Common myeloid progenitor, CD34-positive (primary cell): ENCODE measurements at regions not wholly inside any gene's neighbourhood (a gene's known extent, or its start where the extent isn't known, plus 50 kb on each side); places are given as distances from the start of the nearest gene placed in this dataset.

Experiments used
- CTCF ChIA-PET: fragments of 350-600 bp; sonication (Branson Sonifier 250); formaldehyde crosslinking; loops from one replicate; lab custom pipeline; 2021; ENCODE audit warnings: antibody characterized with exemption; lab: Charles Lee
- POLR2A ChIA-PET: fragments of 350-600 bp; sonication (Branson Sonifier 250); formaldehyde crosslinking; loops from one replicate; lab custom pipeline; 2021; ENCODE audit warnings: antibody characterized with exemption; lab: Charles Lee
- DNase-seq, 3 donors: peaks; one replicate each; pipeline versions ENCODE4 v3.0.0 to v3.0.0-alpha.2; 2013
- H3K27ac ChIP-seq, 2 experiments: 1 replicate in 1 of 2; 2 replicates in 1 of 2; pipeline ENCODE4 v1.7.0; 2013; ENCODE audit warnings: inconsistent platforms in 2 of 2, low read length in 2 of 2, mild to moderate bottlenecking in 2 of 2, low read depth in 1 of 2, moderate library complexity in 1 of 2; ENCODE audit not compliant: severe bottlenecking in 2 of 2, insufficient read depth in 1 of 2, poor library complexity in 1 of 2
- H3K27me3 ChIP-seq, 5 experiments: replicated peaks in 2 of 5; 1 replicate in 3 of 5; 2 replicates in 2 of 5; pipeline versions ENCODE4 v1.6.1 to v1.7.0; 2013; ENCODE audit warnings: low read length in 4 of 5, mild to moderate bottlenecking in 2 of 5, moderate library complexity in 2 of 5, inconsistent platforms in 1 of 5; ENCODE audit not compliant: insufficient read depth in 5 of 5, control insufficient read depth in 4 of 5
- H3K36me3 ChIP-seq, 4 experiments: 1 replicate in 2 of 4; 2 replicates in 2 of 4; pipeline versions ENCODE4 v1.6.1 to v1.7.0; 2013; ENCODE audit warnings: low read length in 3 of 4, control low read depth in 1 of 4, mild to moderate bottlenecking in 1 of 4; ENCODE audit not compliant: control insufficient read depth in 4 of 4, insufficient read depth in 4 of 4
- H3K4me1 ChIP-seq, 4 experiments: 1 replicate in 3 of 4; 2 replicates in 1 of 4; pipeline versions ENCODE4 v1.6.1 to v1.7.1; 2013; ENCODE audit warnings: low read length in 3 of 4, mild to moderate bottlenecking in 3 of 4, control low read depth in 1 of 4, inconsistent platforms in 1 of 4, moderate library complexity in 1 of 4; ENCODE audit not compliant: control insufficient read depth in 4 of 4, insufficient read depth in 4 of 4; ENCODE audit errors: control extremely low read depth in 1 of 4
- H3K4me3 ChIP-seq, 7 experiments: 1 replicate in 4 of 7; 2 replicates in 3 of 7; pipeline versions ENCODE4 v1.5.1 to v1.7.0; 2013; ENCODE audit warnings: mild to moderate bottlenecking in 7 of 7, low read length in 6 of 7, moderate library complexity in 6 of 7, inconsistent platforms in 2 of 7, low read depth in 2 of 7, control low read depth in 1 of 7; ENCODE audit not compliant: insufficient read depth in 4 of 7, control insufficient read depth in 1 of 7; ENCODE audit errors: extremely low read depth in 1 of 7
- H3K9me3 ChIP-seq, 5 experiments: 1 replicate in 4 of 5; 2 replicates in 1 of 5; pipeline versions ENCODE4 v1.6.1 to v1.7.1; 2013; ENCODE audit warnings: low read length in 4 of 5, mild to moderate bottlenecking in 2 of 5, inconsistent platforms in 1 of 5, low read depth in 1 of 5, moderate library complexity in 1 of 5; ENCODE audit not compliant: control insufficient read depth in 4 of 5, insufficient read depth in 2 of 5; ENCODE audit errors: control extremely low read depth in 1 of 5
- WGBS: methylation state at CpG from one replicate; pipeline ENCODE4 v1.1.5; 2013; ENCODE audit not compliant: insufficient coverage; 5-methylcytosine and 5-hydroxymethylcytosine counted together

- no peak overlapping the region for H3K4me3 ChIP-seq
- POLR2A ChIA-PET, result no interaction called here
- peaks cover 0 to 18% (median 2%) of the 10 kb centered on the region in 5 experiments for H3K27me3 ChIP-seq
- H3K36me3 ChIP-seq, result no peaks in the 10 kb centered on the region
- no peak for DNase-seq
- H3K9me3 ChIP-seq, result peaks cover 0 to under 1% (median 0%) of the 10 kb centered on the region in 5 experiments
- CTCF ChIA-PET, result interaction anchor here (1.2 to 1.6 kb wide), 2 partner anchors 36 to 512 kb away, joined by 3 to 6 read pairs; no protein-coding TSS in a partner anchor
- WGBS, result 95% methylated on average over 8 of the region's 8 CpGs
- H3K4me1 ChIP-seq, result no peaks in the 10 kb centered on the region
- no peak overlapping the region for H3K27ac ChIP-seq
Observed at GRCh38 chr10:123554656-123555055, 111.5 kb upstream of the GPR26 start.

- DNase-seq, result no peak
- Histone ChIP-seq H3K27ac (no peak overlapping the region), H3K36me3 (no peaks in the 10 kb centered on the region), H3K9me3 (no peaks in the 10 kb centered on the region), H3K27me3 (peaks cover 0 to 12% (median 2%) of the 10 kb centered on the region in 5 experiments), H3K4me3 (no peak overlapping the region), H3K4me1 (no peaks in the 10 kb centered on the region)
- 100% methylated on average over 1 of the region's 4 CpGs for WGBS
- ChIA-PET CTCF (interaction anchor here (0.7 to 3.4 kb wide), 2 partner anchors 424 to 512 kb away, joined by 3 to 23 read pairs; no protein-coding TSS in a partner anchor), POLR2A (no interaction called here)
Observed at GRCh38 chr10:123555616-123556015, 110.5 kb upstream of the GPR26 start.

- no peak overlapping the region for H3K27ac ChIP-seq
- H3K36me3 ChIP-seq, result no peaks in the 10 kb centered on the region
- ChIA-PET POLR2A (interaction anchor here (0.6 kb wide), 1 partner anchor 495 kb away, joined by 4 read pairs; no protein-coding TSS in a partner anchor), CTCF (interaction anchor here (3.4 kb wide), 1 partner anchor 513 kb away, joined by 23 read pairs; no protein-coding TSS in a partner anchor)
- H3K9me3 ChIP-seq, result no peaks in the 10 kb centered on the region
- WGBS, result 86% methylated on average over 6 of the region's 7 CpGs
- H3K4me3 ChIP-seq, result no peak overlapping the region
- H3K27me3 ChIP-seq, result peaks cover 0 to 12% (median 3%) of the 10 kb centered on the region in 5 experiments
- H3K4me1 ChIP-seq, result no peaks in the 10 kb centered on the region
- no peak for DNase-seq
Observed at GRCh38 chr10:123556049-123556448, 110.1 kb upstream of the GPR26 start.

GRCh38 chr10:123556736-123557135 lies 109.4 kb upstream of the GPR26 start:
- H3K4me1 ChIP-seq, result no peaks in the 10 kb centered on the region
- H3K4me3 ChIP-seq, result no peak overlapping the region
- WGBS, result 88% methylated on average over 15 of the region's 16 CpGs
- peaks cover 0 to 9% (median 4%) of the 10 kb centered on the region in 5 experiments for H3K27me3 ChIP-seq
- no peaks in the 10 kb centered on the region for H3K9me3 ChIP-seq
- ChIA-PET CTCF (interaction anchor here (0.6 to 3.4 kb wide), 3 partner anchors 12 to 513 kb away, joined by 3 to 23 read pairs (median 13); no protein-coding TSS in a partner anchor), POLR2A (no interaction called here)
- no peaks in the 10 kb centered on the region for H3K36me3 ChIP-seq
- DNase-seq, result no peak
- no peak overlapping the region for H3K27ac ChIP-seq

GRCh38 chr10:123557366-123558108 lies 108.6 kb upstream of the GPR26 start:
- H3K4me1 ChIP-seq, result no peaks in the 10 kb centered on the region
- H3K27ac ChIP-seq, result no peak overlapping the region
- ChIA-PET CTCF (interaction anchor here (1.1 to 3.4 kb wide), 10 partner anchors 8 to 523 kb away, joined by 3 to 23 read pairs (median 6); no protein-coding TSS in a partner anchor), POLR2A (no interaction called here)
- H3K36me3 ChIP-seq, result no peaks in the 10 kb centered on the region
- H3K27me3 ChIP-seq, result peaks cover 2 to 9% (median 5%) of the 10 kb centered on the region in 5 experiments
- 84% methylated on average over 5 of the region's 8 CpGs for WGBS
- no peak for DNase-seq
- H3K4me3 ChIP-seq, result no peak overlapping the region
- no peaks in the 10 kb centered on the region for H3K9me3 ChIP-seq

- no peak overlapping the region for H3K4me3 ChIP-seq
- H3K27ac ChIP-seq, result no peak overlapping the region
- no peaks in the 10 kb centered on the region for H3K9me3 ChIP-seq
- WGBS, result 87% methylated on average over 9 of the region's 17 CpGs
- no peak for DNase-seq
- H3K36me3 ChIP-seq, result no peaks in the 10 kb centered on the region
- peaks cover 2 to 9% (median 5%) of the 10 kb centered on the region in 5 experiments for H3K27me3 ChIP-seq
- no peaks in the 10 kb centered on the region for H3K4me1 ChIP-seq
- ChIA-PET CTCF (interaction anchor here (0.6 to 3.4 kb wide), 12 partner anchors 9 to 909 kb away, joined by 3 to 23 read pairs (median 4); no protein-coding TSS in a partner anchor), POLR2A (no interaction called here)
Observed at GRCh38 chr10:123558651-123559050, 107.5 kb upstream of the GPR26 start.
